Lower leg skin (tissue), 4 donors: ENCODE measurements at regions not wholly inside any gene's neighbourhood (a gene's known extent, or its start where the extent isn't known, plus 50 kb on each side); places are given as distances from the start of the nearest gene placed in this dataset.

Experiments used
- DNase-seq, 2 donors: peaks; one replicate each; pipeline ENCODE4 v3.0.0-alpha.2; 2019; ENCODE audit warnings: low spot score in 2 of 2
- H3K4me3 ChIP-seq: fragments of 200-600 bp; sonication (generic); 2 replicates; pipeline ENCODE4 v1.5.1; 2017; ENCODE audit warnings: mild to moderate bottlenecking, low read depth; ENCODE audit not compliant: poor library complexity, severe bottlenecking
- CTCF ChIP-seq, 3 donors: fragments of 450-650 bp; IDR thresholded peaks; one replicate each; pipeline ENCODE4 v1.5.1; 2016; ENCODE audit warnings: antibody characterized with exemption in 3 of 3, mild to moderate bottlenecking in 3 of 3, moderate library complexity in 2 of 3
- POLR2A ChIP-seq, 2 donors: fragments of 450-650 bp; IDR thresholded peaks; one replicate each; pipeline ENCODE4 v1.6.1; 2016 to 2017; ENCODE audit warnings: antibody characterized with exemption in 2 of 2, mild to moderate bottlenecking in 1 of 2, moderate library complexity in 1 of 2
- WGBS, 2 donors: methylation state at CpG; one replicate each; pipeline ENCODE4 v1.1.5; 2018; 5-methylcytosine and 5-hydroxymethylcytosine counted together
- intact Hi-C: fragments of 100-400 bp; cut with DNase I; formaldehyde crosslinking; loops from one replicate; pipeline ENCODE4 v1.15.0; 2023; ENCODE audit warnings: low total_unique reads

GRCh38 chr1:96553811-96554210, 167.8 kb upstream of the PTBP2 start:
- H3K4me3 ChIP-seq = no peak overlapping the region
- TF ChIP-seq CTCF (IDR thresholded peaks at IDR 0.05) = no peak
- TF ChIP-seq POLR2A (IDR thresholded peaks at IDR 0.05) = no peak
- no peak for DNase-seq
- 74 to 92% methylated on average over 1 of the region's 1 CpG for WGBS, 2 donors
- intact Hi-C loops = no loop called here

GRCh38 chr1:96554364-96554763, 167.2 kb upstream of the PTBP2 start:
- TF ChIP-seq CTCF (IDR thresholded peaks at IDR 0.05) = no peak
- TF ChIP-seq POLR2A (IDR thresholded peaks at IDR 0.05) = no peak
- 88 to 89% methylated on average over 4 of the region's 4 CpGs for WGBS, 2 donors
- DNase-seq = no peak
- intact Hi-C loops = no loop called here
- H3K4me3 ChIP-seq = no peak overlapping the region

- intact Hi-C loops = no loop called here
- WGBS, 2 donors = 81 to 86% methylated on average over 5 of the region's 5 CpGs
- no peak overlapping the region for H3K4me3 ChIP-seq
- no peak for DNase-seq
- TF ChIP-seq CTCF (IDR thresholded peaks at IDR 0.05) (no peak), POLR2A (IDR thresholded peaks at IDR 0.05) (no peak)
These were observed 164.2 kb upstream of the PTBP2 start for GRCh38 chr1:96557336-96557735.

- intact Hi-C loops = no loop called here
- WGBS, 2 donors = 41 to 63% methylated on average over 1 of the region's 1 CpG
- TF ChIP-seq POLR2A (IDR thresholded peaks at IDR 0.05) = no peak
- no peak overlapping the region for H3K4me3 ChIP-seq
- DNase-seq = no peak
These were observed 162.9 kb upstream of the PTBP2 start for GRCh38 chr1:96558635-96559034.

GRCh38 chr1:96559181-96559580, 162.4 kb upstream of the PTBP2 start:
- 61 to 66% methylated on average over 4 of the region's 4 CpGs for WGBS, 2 donors
- H3K4me3 ChIP-seq = no peak overlapping the region
- TF ChIP-seq POLR2A (IDR thresholded peaks at IDR 0.05) (no peak), CTCF (IDR thresholded peaks at IDR 0.05) (no peak)
- no peak for DNase-seq
- intact Hi-C loops = no loop called here

- peak; percentile 69 to 88 for DNase-seq
These were observed 161.6 kb upstream of the PTBP2 start for GRCh38 chr1:96559707-96560596.

More at GRCh38 chr1:96559707-96560596, 161.6 kb upstream of the PTBP2 start:
- intact Hi-C loops = no loop called here
- no peak overlapping the region for H3K4me3 ChIP-seq
- TF ChIP-seq CTCF (IDR thresholded peaks at IDR 0.05) = no peak
- TF ChIP-seq POLR2A (IDR thresholded peaks at IDR 0.05) = no peak
- WGBS, 2 donors = 77 to 82% methylated on average over 4 of the region's 4 CpGs
